Cardiac muscle cell (in vitro differentiated cells and primary cell): ENCODE measurements at regions not wholly inside any gene's neighbourhood (a gene's known extent, or its start where the extent isn't known, plus 50 kb on each side); places are given as distances from the start of the nearest gene placed in this dataset.

Source experiments
- DNase-seq, 2 donors: peaks; one replicate each; pipeline versions ENCODE4 v3.0.0 to v3.0.0-alpha.2; 2010 to 2017; ENCODE audit warnings: low read depth in 1 of 2, low spot score in 1 of 2
- H3K27ac ChIP-seq: fragments of 200-600 bp; sonication (generic); 2 replicates; pipeline ENCODE4 v1.5.1; 2016
- H3K27me3 ChIP-seq: fragments of 200-600 bp; sonication (generic); 2 replicates; pipeline ENCODE4 v1.6.0; 2016; ENCODE audit warnings: control low read depth
- H3K36me3 ChIP-seq: fragments of 200-600 bp; sonication (generic); 2 replicates; pipeline ENCODE4 v1.5.1; 2016; ENCODE audit warnings: control low read depth
- H3K4me1 ChIP-seq: fragments of 200-600 bp; sonication (generic); 2 replicates; pipeline ENCODE4 v1.8.1; 2017; ENCODE audit warnings: low read depth, mild to moderate bottlenecking, mixed run types
- H3K4me3 ChIP-seq: fragments of 200-600 bp; sonication (generic); 2 replicates; pipeline ENCODE4 v1.5.1; 2016; ENCODE audit warnings: mild to moderate bottlenecking
- H3K9me3 ChIP-seq: fragments of 200-600 bp; sonication (generic); 2 replicates; pipeline ENCODE4 v1.5.1; 2017; ENCODE audit warnings: low read depth, mild to moderate bottlenecking, control low read depth
- TF ChIP-seq, protein P1 (sequence below): IDR thresholded peaks from 2 replicates; pipeline ENCODE4 v1.5.1; 2012; ENCODE audit warnings: low read depth, mild to moderate bottlenecking, low read length

DNA sequence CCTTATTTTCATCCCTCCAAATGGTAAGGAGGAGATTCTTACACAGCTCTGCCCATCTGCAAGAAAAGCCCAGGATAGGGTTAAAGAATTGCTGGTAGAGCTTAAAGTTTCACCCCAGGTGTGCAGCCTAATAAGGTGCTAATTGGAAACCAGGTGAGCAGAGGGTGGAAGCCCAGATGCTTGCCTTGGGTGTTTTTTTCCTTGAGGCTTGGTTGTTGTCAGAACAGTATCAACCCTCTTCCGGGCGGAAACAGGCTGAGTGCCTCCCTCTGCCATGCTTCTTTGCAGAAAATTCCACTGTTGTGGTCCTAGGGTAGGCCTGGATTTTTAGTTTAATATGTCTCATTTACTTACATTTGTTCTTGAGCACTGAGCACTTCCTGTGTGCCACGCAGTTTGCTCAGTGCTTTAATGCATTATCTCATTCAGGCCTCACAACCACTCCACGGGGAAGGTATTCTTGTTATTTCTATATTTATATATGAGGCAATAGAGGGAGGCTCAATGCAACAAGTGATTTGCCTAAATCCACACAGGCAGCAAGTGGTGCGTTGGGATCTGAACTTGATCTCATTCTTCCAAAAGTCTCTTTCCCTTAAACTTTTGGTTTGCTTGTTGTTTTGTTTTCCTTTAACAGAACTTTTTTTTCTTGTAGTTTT is 115.0 kb upstream of the LRIG1 start:
- Histone ChIP-seq H3K27ac (no peak overlapping the region), H3K36me3 (no peaks in the 10 kb centered on the region), H3K4me1 (no peaks in the 10 kb centered on the region), H3K4me3 (no peak overlapping the region), H3K27me3 (no peaks in the 10 kb centered on the region), H3K9me3 (no peaks in the 10 kb centered on the region)
- TF ChIP-seq, protein P1, sequence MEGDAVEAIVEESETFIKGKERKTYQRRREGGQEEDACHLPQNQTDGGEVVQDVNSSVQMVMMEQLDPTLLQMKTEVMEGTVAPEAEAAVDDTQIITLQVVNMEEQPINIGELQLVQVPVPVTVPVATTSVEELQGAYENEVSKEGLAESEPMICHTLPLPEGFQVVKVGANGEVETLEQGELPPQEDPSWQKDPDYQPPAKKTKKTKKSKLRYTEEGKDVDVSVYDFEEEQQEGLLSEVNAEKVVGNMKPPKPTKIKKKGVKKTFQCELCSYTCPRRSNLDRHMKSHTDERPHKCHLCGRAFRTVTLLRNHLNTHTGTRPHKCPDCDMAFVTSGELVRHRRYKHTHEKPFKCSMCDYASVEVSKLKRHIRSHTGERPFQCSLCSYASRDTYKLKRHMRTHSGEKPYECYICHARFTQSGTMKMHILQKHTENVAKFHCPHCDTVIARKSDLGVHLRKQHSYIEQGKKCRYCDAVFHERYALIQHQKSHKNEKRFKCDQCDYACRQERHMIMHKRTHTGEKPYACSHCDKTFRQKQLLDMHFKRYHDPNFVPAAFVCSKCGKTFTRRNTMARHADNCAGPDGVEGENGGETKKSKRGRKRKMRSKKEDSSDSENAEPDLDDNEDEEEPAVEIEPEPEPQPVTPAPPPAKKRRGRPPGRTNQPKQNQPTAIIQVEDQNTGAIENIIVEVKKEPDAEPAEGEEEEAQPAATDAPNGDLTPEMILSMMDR = no peak
- peak in 1 of 2 donors; percentile 6 for DNase-seq

DNA sequence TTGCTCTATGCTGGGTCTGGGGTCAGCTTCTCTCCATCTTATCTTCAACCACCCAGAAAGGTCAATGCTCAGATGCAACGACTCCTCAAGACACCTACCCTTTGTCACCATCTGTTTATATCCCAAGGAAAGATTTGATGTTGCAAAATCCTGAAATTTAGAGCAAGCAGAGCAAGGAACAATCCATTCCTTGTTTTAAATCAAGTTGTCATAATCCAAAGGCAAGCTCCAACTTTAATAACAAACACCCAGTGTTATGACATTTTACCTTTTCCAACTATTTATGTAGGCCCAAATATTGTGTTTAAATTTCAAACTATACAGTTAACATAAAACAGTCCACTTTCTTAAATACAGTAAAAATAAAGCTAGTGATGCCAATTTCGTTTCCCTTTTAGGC is 116.5 kb upstream of the LRIG1 start:
- Histone ChIP-seq H3K9me3 (no peaks in the 10 kb centered on the region), H3K36me3 (no peaks in the 10 kb centered on the region), H3K27ac (no peak overlapping the region), H3K27me3 (no peaks in the 10 kb centered on the region), H3K4me3 (no peak overlapping the region), H3K4me1 (no peaks in the 10 kb centered on the region)
- DNase-seq = no peak
- TF ChIP-seq, protein P1 = no peak

DNA sequence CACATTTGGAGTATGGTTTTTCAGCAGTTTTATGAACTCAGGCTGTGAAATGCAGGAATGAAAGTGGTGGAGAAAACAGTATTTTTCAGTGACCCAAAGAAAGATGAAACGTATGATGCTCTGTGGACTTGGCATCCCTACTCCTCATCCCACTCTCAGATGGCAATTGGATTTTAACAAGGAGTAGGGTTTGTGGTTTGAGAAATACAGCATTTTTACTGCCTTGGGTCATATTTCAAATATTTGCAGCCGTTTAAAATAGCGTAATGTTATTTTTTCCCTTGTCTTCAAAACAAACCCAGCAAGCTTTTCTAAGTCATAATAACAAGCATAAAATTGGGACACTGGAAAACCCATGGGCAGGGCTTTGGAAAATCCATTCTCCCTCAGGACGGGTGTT is 117.2 kb upstream of the LRIG1 start:
- no peak overlapping the region for H3K27ac ChIP-seq
- H3K9me3 ChIP-seq = no peaks in the 10 kb centered on the region
- TF ChIP-seq, protein P1 = no peak
- no peaks in the 10 kb centered on the region for H3K4me1 ChIP-seq
- no peaks in the 10 kb centered on the region for H3K27me3 ChIP-seq
- no peak for DNase-seq
- no peak overlapping the region for H3K4me3 ChIP-seq
- H3K36me3 ChIP-seq = no peaks in the 10 kb centered on the region

DNA sequence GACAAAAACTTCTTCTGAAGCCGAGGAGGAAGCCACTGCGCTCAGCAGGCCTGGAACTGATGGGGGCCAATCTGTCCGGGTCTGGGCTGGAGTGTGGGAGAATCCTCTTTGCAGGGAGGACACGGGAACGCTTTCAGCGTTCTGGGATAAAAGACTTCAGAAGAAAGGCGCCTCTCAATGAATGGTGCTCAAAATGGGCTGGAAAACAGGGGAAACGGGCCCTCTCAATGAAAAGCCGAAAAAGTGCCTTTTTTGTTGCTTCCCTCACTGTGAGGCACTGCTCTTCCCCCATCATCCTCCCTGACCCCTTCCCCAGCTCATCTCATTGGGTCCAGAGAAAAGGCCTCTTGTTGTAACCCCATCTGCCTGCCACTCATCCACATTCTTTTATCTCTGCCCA is 119.5 kb upstream of the LRIG1 start:
- no peaks in the 10 kb centered on the region for H3K9me3 ChIP-seq
- no peaks in the 10 kb centered on the region for H3K36me3 ChIP-seq
- TF ChIP-seq, protein P1 = no peak
- no peaks in the 10 kb centered on the region for H3K27me3 ChIP-seq
- no peak overlapping the region for H3K27ac ChIP-seq
- no peak overlapping the region for H3K4me3 ChIP-seq
- no peak for DNase-seq
- H3K4me1 ChIP-seq = no peaks in the 10 kb centered on the region

DNA sequence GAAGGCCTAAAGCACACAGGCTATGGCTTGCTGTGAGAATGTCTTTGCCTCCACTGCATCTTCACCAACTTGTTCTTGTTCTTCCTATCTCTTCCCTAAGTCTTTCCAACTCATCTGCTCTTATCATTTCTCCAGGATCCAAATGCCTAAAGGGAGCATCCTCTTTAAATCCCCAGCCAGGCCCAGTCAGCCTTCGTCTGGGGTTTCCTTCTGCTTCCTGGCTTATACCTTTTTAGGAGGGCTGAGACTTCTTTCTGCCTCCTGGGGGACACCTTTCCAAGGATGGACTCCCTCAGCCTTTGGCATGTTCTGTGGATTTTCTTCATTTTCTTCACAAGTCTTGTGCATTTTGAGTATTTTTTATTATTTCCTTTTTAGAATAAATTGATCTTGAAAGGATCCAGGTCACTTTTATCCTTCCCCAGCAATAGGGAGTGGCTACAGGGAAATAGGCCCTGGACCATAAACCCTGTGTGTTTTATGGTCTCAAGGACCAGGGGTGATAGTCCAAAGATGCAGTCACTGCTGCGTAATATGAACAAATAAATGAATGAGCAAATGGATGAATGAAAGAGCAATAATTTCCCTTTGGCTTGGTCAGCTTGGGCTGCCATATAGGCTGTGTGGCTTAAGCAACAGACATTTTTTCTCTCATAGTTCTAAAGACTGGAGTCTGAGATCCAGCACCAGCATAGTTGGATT is 122.1 kb upstream of the LRIG1 start:
- Histone ChIP-seq H3K27me3 (no peaks in the 10 kb centered on the region), H3K27ac (no peak overlapping the region), H3K4me1 (no peaks in the 10 kb centered on the region), H3K9me3 (no peaks in the 10 kb centered on the region), H3K4me3 (no peak overlapping the region), H3K36me3 (no peaks in the 10 kb centered on the region)
- DNase-seq = no peak
- TF ChIP-seq, protein P1 = no peak
